A673 (cell line): ENCODE measurements at regions not wholly inside any gene's neighbourhood (a gene's known extent, or its start where the extent isn't known, plus 50 kb on each side); places are given as distances from the start of the nearest gene placed in this dataset.

Experiments
- BruUV-seq: library from RNA; stranded (reverse); fragments of 400-500 nt; replicated peaks from 2 replicates; lab custom pipeline; 2021; lab: Mats Ljungman, UMichigan
- CTCF ChIA-PET: fragments of 300-600 bp; sonication (Branson Sonifier 250); formaldehyde crosslinking; loops from one replicate; lab custom pipeline; 2022; ENCODE audit warnings: antibody characterized with exemption; lab: Charles Lee
- POLR2A ChIA-PET: fragments of 300-600 bp; sonication (Branson Sonifier 250); formaldehyde crosslinking; loops from one replicate; lab custom pipeline; 2022; ENCODE audit warnings: antibody characterized with exemption; ENCODE audit not compliant: low non-redundant PET; lab: Charles Lee
- DNase-seq: peaks from one replicate; pipeline ENCODE4 v3.0.0-alpha.2; 2015; ENCODE audit warnings: low spot score
- H3K27ac ChIP-seq: fragments of 200-600 bp; sonication (generic); 2 replicates; pipeline ENCODE4 v1.5.1; 2016; ENCODE audit warnings: mixed run types, low read depth, mild to moderate bottlenecking, mixed read lengths, antibody characterized with exemption, low read length; ENCODE audit not compliant: poor library complexity, severe bottlenecking
- H3K27me3 ChIP-seq: fragments of 200-600 bp; sonication (generic); replicated peaks from 2 replicates; pipeline ENCODE4 v1.6.1; 2017; ENCODE audit warnings: mixed run types, low read depth, mild to moderate bottlenecking, mixed read lengths, antibody characterized with exemption, low read length; ENCODE audit not compliant: insufficient read depth, poor library complexity
- H3K36me3 ChIP-seq: fragments of 200-600 bp; sonication (generic); 2 replicates; pipeline ENCODE4 v1.6.1; 2016; ENCODE audit warnings: mixed run types, mild to moderate bottlenecking, mixed read lengths, antibody characterized with exemption, low read length; ENCODE audit not compliant: insufficient read depth, poor library complexity, severe bottlenecking
- H3K4me1 ChIP-seq: fragments of 200-600 bp; sonication (generic); 2 replicates; pipeline ENCODE4 v1.6.1; 2017; ENCODE audit warnings: mixed run types, mild to moderate bottlenecking, mixed read lengths, antibody characterized with exemption, low read length; ENCODE audit not compliant: insufficient read depth, poor library complexity, severe bottlenecking
- H3K4me3 ChIP-seq: fragments of 200-600 bp; sonication (generic); 2 replicates; pipeline ENCODE4 v1.5.1; 2016; ENCODE audit warnings: low read depth, mixed run types, mild to moderate bottlenecking, mixed read lengths, low read length; ENCODE audit not compliant: poor library complexity, severe bottlenecking
- H3K9me3 ChIP-seq: fragments of 200-600 bp; sonication (generic); 2 replicates; pipeline ENCODE4 v1.6.1; 2016; ENCODE audit warnings: mixed run types, low read depth, mild to moderate bottlenecking, mixed read lengths, antibody characterized with exemption, low read length; ENCODE audit not compliant: poor library complexity, severe bottlenecking
- CTCF ChIP-seq: fragments of 300-800, 200-600 bp; sonication (generic); conservative IDR thresholded peaks from 2 replicates; pipeline ENCODE4 v1.5.1; 2017; ENCODE audit warnings: low read depth, mild to moderate bottlenecking, antibody characterized with exemption, low read length, moderate library complexity, mixed read lengths
- EZH2 ChIP-seq: fragments of 200-600 bp; sonication (generic); IDR thresholded peaks from 2 replicates; pipeline ENCODE4 v1.6.1; 2017; ENCODE audit warnings: borderline replicate concordance, low read depth, mild to moderate bottlenecking, mixed read lengths, antibody characterized with exemption, low read length; ENCODE audit not compliant: poor library complexity, severe bottlenecking
- intact Hi-C: fragments of 100-400 bp; cut with micrococcal nuclease; formaldehyde crosslinking; loops from one replicate; pipeline ENCODE4 v1.10.0; 2022; ENCODE audit not compliant: unreplicated experiment

- intact Hi-C loops: no loop called here
- H3K4me3 ChIP-seq: no peak overlapping the region
- peaks cover 5% of the 10 kb centered on the region for H3K27me3 ChIP-seq
- ChIA-PET POLR2A (no interaction called here), CTCF (no interaction called here)
- BruUV-seq: no TSS peak
- no peaks in the 10 kb centered on the region for H3K9me3 ChIP-seq
- no peak overlapping the region for H3K27ac ChIP-seq
- no peaks in the 10 kb centered on the region for H3K4me1 ChIP-seq
- H3K36me3 ChIP-seq: no peaks in the 10 kb centered on the region
- TF ChIP-seq CTCF: no peak
- no peak for TF ChIP-seq EZH2
- DNase-seq: no peak
Observed at GRCh38 chr1:4532656-4533055, 121.8 kb upstream of the AJAP1 start.

- Histone ChIP-seq H3K4me3 (no peak overlapping the region), H3K4me1 (no peaks in the 10 kb centered on the region), H3K27ac (no peak overlapping the region), H3K27me3 (no peaks in the 10 kb centered on the region), H3K9me3 (peaks cover 15% of the 10 kb centered on the region), H3K36me3 (no peaks in the 10 kb centered on the region)
- BruUV-seq: no TSS peak
- POLR2A ChIA-PET: no interaction called here
- intact Hi-C loops: no loop called here
- no peak for TF ChIP-seq EZH2
- TF ChIP-seq CTCF: no peak
- CTCF ChIA-PET: no interaction called here
- no peak for DNase-seq
Observed at GRCh38 chr1:4546911-4547310, 107.5 kb upstream of the AJAP1 start.

GRCh38 chr1:4549930-4550329 lies 104.5 kb upstream of the AJAP1 start:
- H3K27me3 ChIP-seq: no peaks in the 10 kb centered on the region
- TF ChIP-seq EZH2: no peak
- no peak for TF ChIP-seq CTCF
- DNase-seq: peak; percentile 10
- no peak overlapping the region for H3K27ac ChIP-seq
- ChIA-PET CTCF (no interaction called here), POLR2A (no interaction called here)
- intact Hi-C loops: no loop called here
- BruUV-seq: no TSS peak
- no peaks in the 10 kb centered on the region for H3K36me3 ChIP-seq
- H3K4me3 ChIP-seq: no peak overlapping the region
- peaks cover 8% of the 10 kb centered on the region for H3K9me3 ChIP-seq
- no peaks in the 10 kb centered on the region for H3K4me1 ChIP-seq
